GM12878 (cell line): ENCODE measurements at regions not wholly inside any gene's neighbourhood (a gene's known extent, or its start where the extent isn't known, plus 50 kb on each side); places are given as distances from the start of the nearest gene placed in this dataset.

Source experiments
- ESRRA ChIP-seq: IDR thresholded peaks from 2 replicates; pipeline ENCODE4 v1.6.1; 2012; ENCODE audit warnings: mild to moderate bottlenecking, low read length, improper control_type of control experiment
- MEF2B ChIP-seq: fragments of 450-650 bp; IDR thresholded peaks from 2 replicates; pipeline ENCODE4 v1.6.1; 2018; ENCODE audit warnings: mild to moderate bottlenecking, moderate library complexity; ENCODE audit not compliant: partially characterized antibody, poor library complexity, severe bottlenecking
- PML ChIP-seq: IDR thresholded peaks from 2 replicates; pipeline ENCODE4 v1.6.1; 2012; ENCODE audit warnings: low read length, inconsistent platforms
- TF ChIP-seq, protein P1 (sequence below): fragments of 450-650 bp; IDR thresholded peaks from 2 replicates; pipeline ENCODE4 v1.6.1; 2016; ENCODE audit warnings: mild to moderate bottlenecking

DNA sequence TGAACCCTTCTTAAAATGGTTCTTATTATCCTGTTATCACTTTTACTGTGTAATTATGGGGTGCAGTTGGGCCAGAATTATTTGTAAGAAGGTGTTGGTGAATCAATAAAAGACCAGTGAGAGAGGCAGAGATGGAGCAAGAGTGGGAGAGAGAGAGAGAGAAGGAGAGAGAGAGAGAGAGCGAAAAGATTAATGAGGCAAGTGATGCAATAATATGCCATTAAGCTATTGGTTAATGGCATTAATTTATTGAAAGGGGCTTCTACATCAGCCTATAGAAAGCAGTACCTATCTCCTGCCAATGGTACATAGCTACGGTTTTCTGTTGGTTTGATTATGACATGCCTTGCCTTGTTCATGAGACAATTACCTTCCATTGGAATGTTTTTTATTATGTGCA is 388.7 kb downstream of the RPS6KC1 start:
- no peak for TF ChIP-seq ESRRA
- TF ChIP-seq, protein P1, sequence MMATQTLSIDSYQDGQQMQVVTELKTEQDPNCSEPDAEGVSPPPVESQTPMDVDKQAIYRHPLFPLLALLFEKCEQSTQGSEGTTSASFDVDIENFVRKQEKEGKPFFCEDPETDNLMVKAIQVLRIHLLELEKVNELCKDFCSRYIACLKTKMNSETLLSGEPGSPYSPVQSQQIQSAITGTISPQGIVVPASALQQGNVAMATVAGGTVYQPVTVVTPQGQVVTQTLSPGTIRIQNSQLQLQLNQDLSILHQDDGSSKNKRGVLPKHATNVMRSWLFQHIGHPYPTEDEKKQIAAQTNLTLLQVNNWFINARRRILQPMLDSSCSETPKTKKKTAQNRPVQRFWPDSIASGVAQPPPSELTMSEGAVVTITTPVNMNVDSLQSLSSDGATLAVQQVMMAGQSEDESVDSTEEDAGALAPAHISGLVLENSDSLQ = no peak
- no peak for TF ChIP-seq PML
- TF ChIP-seq MEF2B = no peak
